ENCODE measurements at regions not wholly inside any gene's neighbourhood (a gene's known extent, or its start where the extent isn't known, plus 50 kb on each side); places are given as distances from the start of the nearest gene placed in this dataset.

- ATAC-seq (no peak), DNase-seq (no peak)
- H3K9me3 ChIP-seq (ENCODE audit: control insufficient read depth, low read length, poor library complexity, severe bottlenecking): no peaks in the 10 kb centered on the region
- Mint-ChIP-seq H3K27me3 (no peaks in the 10 kb centered on the region), H3K4me1 (no peaks in the 10 kb centered on the region), H3K27ac (no peak overlapping the region), H3K36me3 (ENCODE audit: low read depth) (no peaks in the 10 kb centered on the region), H3K4me3 (no peak overlapping the region)
These were observed 63.6 kb downstream of the PCDH7 start for GRCh38 chr4:30783751-30784150.

DNA sequence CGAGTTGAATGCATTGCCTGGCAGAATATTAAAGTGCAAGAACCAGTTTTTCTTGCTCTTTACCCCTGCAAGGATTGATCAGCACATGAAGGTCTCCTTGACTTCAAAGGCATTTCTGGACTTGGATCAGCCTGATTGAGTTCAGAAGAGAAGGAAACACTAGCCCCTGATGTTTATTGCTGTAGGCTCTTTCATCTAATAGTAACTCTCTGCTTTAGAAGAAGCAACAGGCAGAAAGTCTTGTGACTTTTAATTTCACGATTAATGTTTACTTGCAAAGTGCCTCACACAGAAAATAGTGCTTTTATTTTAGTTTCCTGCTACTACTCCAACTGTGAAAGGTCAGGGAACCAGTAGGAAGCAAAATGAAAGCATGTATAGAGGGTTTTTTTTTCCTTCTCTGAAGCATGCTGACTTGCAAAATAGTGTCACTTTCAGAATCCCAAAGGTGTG is 69.1 kb downstream of the PCDH7 start:
- Mint-ChIP-seq H3K27ac (no peak overlapping the region), H3K4me1 (no peaks in the 10 kb centered on the region), H3K4me3 (no peak overlapping the region), H3K27me3 (no peaks in the 10 kb centered on the region), H3K36me3 (ENCODE audit: low read depth) (no peaks in the 10 kb centered on the region)
- no peaks in the 10 kb centered on the region for H3K9me3 ChIP-seq (ENCODE audit: control insufficient read depth, low read length, poor library complexity, severe bottlenecking)
- no peak for DNase-seq
- no peak for ATAC-seq

DNA sequence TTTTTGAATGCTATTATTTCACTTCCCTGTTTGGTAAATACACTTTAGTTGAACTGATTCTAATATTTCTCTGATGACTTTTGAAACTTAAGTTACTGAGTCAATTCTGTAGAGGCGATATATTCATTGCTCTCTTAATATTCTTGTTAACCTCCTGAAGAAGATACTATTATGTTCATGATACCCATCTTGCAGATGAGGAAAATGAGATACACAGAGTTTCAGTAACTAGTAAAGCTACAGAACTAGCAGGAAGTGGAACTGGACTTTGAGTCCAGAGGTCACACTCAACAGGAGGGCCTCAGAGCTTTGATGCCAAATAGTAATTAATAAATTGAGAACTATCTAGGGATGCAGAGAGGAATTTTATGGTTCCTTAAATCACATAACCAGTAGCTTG is 70.0 kb downstream of the PCDH7 start:
- no peak overlapping the region for H3K27ac Mint-ChIP-seq
- H3K9me3 ChIP-seq (ENCODE audit: control insufficient read depth, low read length, poor library complexity, severe bottlenecking): no peaks in the 10 kb centered on the region

GRCh38 chr4:30790998-30791397 is 70.8 kb downstream of the PCDH7 start:
- Mint-ChIP-seq H3K36me3 (ENCODE audit: low read depth) (no peaks in the 10 kb centered on the region), H3K27ac (no peak overlapping the region), H3K4me1 (no peaks in the 10 kb centered on the region), H3K4me3 (no peak overlapping the region), H3K27me3 (no peaks in the 10 kb centered on the region)
- ATAC-seq (no peak), DNase-seq (no peak)
- no peaks in the 10 kb centered on the region for H3K9me3 ChIP-seq (ENCODE audit: control insufficient read depth, low read length, poor library complexity, severe bottlenecking)

More for the DNA sequence above, 70.0 kb downstream of the PCDH7 start:
- H3K27me3 Mint-ChIP-seq: no peaks in the 10 kb centered on the region
- H3K4me1 Mint-ChIP-seq: no peaks in the 10 kb centered on the region
- no peaks in the 10 kb centered on the region for H3K36me3 Mint-ChIP-seq (ENCODE audit: low read depth)
- ATAC-seq (no peak), DNase-seq (no peak)
- H3K4me3 Mint-ChIP-seq: no peak overlapping the region

- ATAC-seq (no peak), DNase-seq (no peak)
- Mint-ChIP-seq H3K27me3 (no peaks in the 10 kb centered on the region), H3K36me3 (ENCODE audit: low read depth) (no peaks in the 10 kb centered on the region), H3K4me3 (no peak overlapping the region), H3K4me1 (no peaks in the 10 kb centered on the region), H3K27ac (no peak overlapping the region)
- no peaks in the 10 kb centered on the region for H3K9me3 ChIP-seq (ENCODE audit: control insufficient read depth, low read length, poor library complexity, severe bottlenecking)
These were observed 72.4 kb downstream of the PCDH7 start for GRCh38 chr4:30792601-30793000.

GRCh38 chr4:30801876-30802275 is 81.7 kb downstream of the PCDH7 start:
- no peak overlapping the region for H3K27ac Mint-ChIP-seq
- no peaks in the 10 kb centered on the region for H3K36me3 Mint-ChIP-seq (ENCODE audit: low read depth)
- ATAC-seq (no peak), DNase-seq (no peak)
- H3K9me3 ChIP-seq (ENCODE audit: control insufficient read depth, low read length, poor library complexity, severe bottlenecking): no peaks in the 10 kb centered on the region
- no peaks in the 10 kb centered on the region for H3K27me3 Mint-ChIP-seq
- no peaks in the 10 kb centered on the region for H3K4me1 Mint-ChIP-seq
- no peak overlapping the region for H3K4me3 Mint-ChIP-seq

DNA sequence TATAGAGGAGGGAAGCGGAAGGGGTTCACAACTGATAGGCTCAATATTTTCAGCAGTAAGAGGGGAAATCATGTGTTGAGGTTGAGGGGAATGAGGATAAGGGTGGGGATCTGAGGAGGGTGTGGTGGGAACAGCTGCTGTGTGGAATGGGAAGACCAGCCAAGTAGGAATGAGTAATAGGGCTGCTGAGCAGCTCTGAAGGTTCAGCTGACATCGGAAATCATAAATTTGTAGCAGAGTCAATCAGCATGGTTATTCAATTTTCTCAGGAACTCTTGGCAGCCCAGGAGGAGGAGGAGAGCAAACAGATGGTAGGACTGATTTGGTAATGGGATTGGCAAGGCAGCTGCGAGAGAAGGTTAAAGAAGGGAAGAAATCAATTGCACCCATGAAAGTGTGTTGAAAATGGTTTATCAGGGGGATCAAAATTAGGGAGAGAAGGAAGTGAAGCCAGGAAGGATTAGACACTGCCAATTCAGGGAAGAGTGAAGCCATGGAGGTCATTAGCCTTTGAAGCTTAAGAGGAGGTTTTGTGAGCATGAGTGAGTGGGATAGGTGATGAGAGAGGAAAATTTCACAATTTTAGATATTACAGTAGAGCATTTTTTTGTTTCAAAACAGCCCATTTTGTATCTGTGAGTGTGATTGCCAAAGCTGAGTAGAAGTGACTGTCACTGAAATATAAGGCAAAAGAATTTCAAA is 82.6 kb downstream of the PCDH7 start:
- Mint-ChIP-seq H3K4me1 (no peaks in the 10 kb centered on the region), H3K36me3 (ENCODE audit: low read depth) (no peaks in the 10 kb centered on the region), H3K27me3 (no peaks in the 10 kb centered on the region), H3K27ac (no peak overlapping the region), H3K4me3 (no peak overlapping the region)
- no peaks in the 10 kb centered on the region for H3K9me3 ChIP-seq (ENCODE audit: control insufficient read depth, low read length, poor library complexity, severe bottlenecking)
- no peak for ATAC-seq
- DNase-seq: no peak

DNA sequence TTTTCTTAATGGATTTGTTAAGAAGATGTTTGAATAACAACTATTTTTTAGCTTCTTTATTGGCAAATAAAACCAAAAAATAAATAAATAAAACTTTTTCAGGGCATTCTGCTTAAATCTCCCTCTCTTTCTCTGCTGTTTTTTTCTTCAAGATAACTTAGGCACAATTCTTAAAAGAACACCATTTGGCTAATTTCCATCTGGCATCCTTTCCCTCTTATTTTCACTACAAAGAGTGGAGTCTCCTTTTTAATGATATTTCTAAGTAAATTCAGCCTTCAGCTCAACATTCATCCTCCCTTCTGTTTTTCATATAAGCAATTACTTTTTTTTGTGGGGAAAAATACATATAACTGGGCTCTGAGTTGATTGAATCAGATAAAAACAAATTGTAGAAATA is 88.1 kb downstream of the PCDH7 start:
- Mint-ChIP-seq H3K27ac (no peak overlapping the region), H3K27me3 (no peaks in the 10 kb centered on the region), H3K4me3 (no peak overlapping the region), H3K4me1 (no peaks in the 10 kb centered on the region), H3K36me3 (ENCODE audit: low read depth) (no peaks in the 10 kb centered on the region)
- H3K9me3 ChIP-seq (ENCODE audit: control insufficient read depth, low read length, poor library complexity, severe bottlenecking): no peaks in the 10 kb centered on the region
- ATAC-seq (no peak), DNase-seq (no peak)

DNA sequence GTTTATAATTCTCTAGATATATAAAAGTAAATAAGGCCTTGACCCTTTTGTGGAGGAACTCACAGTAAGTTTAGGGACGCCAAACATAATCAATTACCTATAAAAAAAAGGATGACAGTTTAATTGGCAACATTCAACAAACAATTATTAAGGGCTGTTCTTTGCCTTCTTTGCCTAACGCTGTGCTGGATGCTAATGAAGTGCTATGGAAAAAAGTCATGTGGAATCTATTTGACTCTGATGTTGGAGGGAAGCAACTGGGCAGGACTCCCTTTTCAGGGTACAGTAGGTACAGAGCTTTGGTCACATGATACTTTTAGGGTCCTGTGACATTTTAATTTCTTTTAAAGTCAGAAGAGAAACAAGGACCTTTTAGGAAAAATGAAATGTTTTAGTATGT is 91.1 kb downstream of the PCDH7 start:
- Mint-ChIP-seq H3K36me3 (ENCODE audit: low read depth) (no peaks in the 10 kb centered on the region), H3K27ac (no peak overlapping the region), H3K27me3 (no peaks in the 10 kb centered on the region), H3K4me3 (no peak overlapping the region), H3K4me1 (no peaks in the 10 kb centered on the region)
- DNase-seq: no peak
- H3K9me3 ChIP-seq (ENCODE audit: control insufficient read depth, low read length, poor library complexity, severe bottlenecking): no peaks in the 10 kb centered on the region
- ATAC-seq: no peak

- no peaks in the 10 kb centered on the region for H3K9me3 ChIP-seq (ENCODE audit: control insufficient read depth, low read length, poor library complexity, severe bottlenecking)
- Mint-ChIP-seq H3K27ac (no peak overlapping the region), H3K4me3 (no peak overlapping the region), H3K36me3 (ENCODE audit: low read depth) (no peaks in the 10 kb centered on the region), H3K4me1 (no peaks in the 10 kb centered on the region), H3K27me3 (no peaks in the 10 kb centered on the region)
- no peak for DNase-seq
- ATAC-seq: no peak
These were observed 95.5 kb downstream of the PCDH7 start for GRCh38 chr4:30815685-30816084.

GRCh38 chr4:30817447-30817846 is 97.3 kb downstream of the PCDH7 start:
- Mint-ChIP-seq H3K4me1 (no peaks in the 10 kb centered on the region), H3K27me3 (no peaks in the 10 kb centered on the region), H3K27ac (no peak overlapping the region), H3K36me3 (ENCODE audit: low read depth) (no peaks in the 10 kb centered on the region), H3K4me3 (no peak overlapping the region)
- DNase-seq (no peak), ATAC-seq (no peak)
- no peaks in the 10 kb centered on the region for H3K9me3 ChIP-seq (ENCODE audit: control insufficient read depth, low read length, poor library complexity, severe bottlenecking)

- Mint-ChIP-seq H3K27ac (no peak overlapping the region), H3K27me3 (no peaks in the 10 kb centered on the region), H3K36me3 (ENCODE audit: low read depth) (no peaks in the 10 kb centered on the region), H3K4me3 (no peak overlapping the region), H3K4me1 (no peaks in the 10 kb centered on the region)
- no peaks in the 10 kb centered on the region for H3K9me3 ChIP-seq (ENCODE audit: control insufficient read depth, low read length, poor library complexity, severe bottlenecking)
- ATAC-seq: no peak
- DNase-seq: no peak
These were observed 98.4 kb downstream of the PCDH7 start for GRCh38 chr4:30818541-30818940.

GRCh38 chr4:30821275-30821674 is 101.1 kb downstream of the PCDH7 start:
- H3K9me3 ChIP-seq (ENCODE audit: control insufficient read depth, low read length, poor library complexity, severe bottlenecking): no peaks in the 10 kb centered on the region
- Mint-ChIP-seq H3K27ac (no peak overlapping the region), H3K4me1 (no peaks in the 10 kb centered on the region), H3K27me3 (no peaks in the 10 kb centered on the region), H3K4me3 (no peak overlapping the region), H3K36me3 (ENCODE audit: low read depth) (no peaks in the 10 kb centered on the region)
- ATAC-seq (no peak), DNase-seq (no peak)

GRCh38 chr4:30821859-30822612 is 101.9 kb downstream of the PCDH7 start:
- Mint-ChIP-seq H3K4me1 (no peaks in the 10 kb centered on the region), H3K4me3 (no peak overlapping the region)

More at GRCh38 chr4:30821859-30822612, 101.9 kb downstream of the PCDH7 start:
- no peaks in the 10 kb centered on the region for H3K9me3 ChIP-seq (ENCODE audit: control insufficient read depth, low read length, poor library complexity, severe bottlenecking)
- DNase-seq (no peak), ATAC-seq (no peak)
- H3K36me3 Mint-ChIP-seq (ENCODE audit: low read depth): no peaks in the 10 kb centered on the region
- no peaks in the 10 kb centered on the region for H3K27me3 Mint-ChIP-seq
- H3K27ac Mint-ChIP-seq: no peak overlapping the region

Data from T-helper 17 cell (primary cell).